GM23338 (cell line): ENCODE measurements at regions not wholly inside any gene's neighbourhood (a gene's known extent, or its start where the extent isn't known, plus 50 kb on each side); places are given as distances from the start of the nearest gene placed in this dataset.

Experiments
- ATAC-seq: fragments of 200-7000 bp; cut with Tn5 transposase; 3 replicates; pipeline ENCODE4 v1.9.1; 2020
- DNase-seq: peaks from one replicate; pipeline ENCODE4 v3.0.0-alpha.2; 2015; ENCODE audit warnings: low spot score
- H2AFZ ChIP-seq: fragments of 200-600 bp; sonication (generic); 2 replicates; pipeline ENCODE4 v1.8.0; 2016; ENCODE audit warnings: antibody characterized with exemption, mild to moderate bottlenecking, moderate library complexity
- H3F3A ChIP-seq: fragments of 200-600 bp; sonication (generic); replicated peaks from 2 replicates; pipeline ENCODE4 v1.8.0; 2017; ENCODE audit warnings: antibody characterized with exemption, mixed run types, low read depth
- H3K27ac ChIP-seq: fragments of 200-600 bp; sonication (generic); 2 replicates; pipeline ENCODE4 v1.6.1; 2016; ENCODE audit warnings: low read depth
- H3K27me3 ChIP-seq: fragments of 200-600 bp; sonication (generic); 2 replicates; pipeline ENCODE4 v1.8.0; 2016; ENCODE audit warnings: mild to moderate bottlenecking, mixed run types, moderate library complexity; ENCODE audit not compliant: insufficient read depth
- H3K36me3 ChIP-seq: fragments of 200-600 bp; sonication (generic); 2 replicates; pipeline ENCODE4 v1.8.0; 2016; ENCODE audit warnings: mild to moderate bottlenecking; ENCODE audit not compliant: insufficient read depth
- H3K4me1 ChIP-seq: fragments of 200-600 bp; sonication (generic); 2 replicates; pipeline ENCODE4 v1.8.0; 2016; ENCODE audit warnings: mild to moderate bottlenecking, moderate library complexity; ENCODE audit not compliant: insufficient read depth
- H3K4me2 ChIP-seq: fragments of 200-600 bp; sonication (generic); 2 replicates; pipeline ENCODE4 v1.7.1; 2017; ENCODE audit warnings: mixed run types
- H3K4me3 ChIP-seq: fragments of 200-600 bp; sonication (generic); 2 replicates; pipeline ENCODE4 v1.6.1; 2016; ENCODE audit warnings: mixed run types
- H3K79me2 ChIP-seq: fragments of 200-600 bp; sonication (generic); replicated peaks from 2 replicates; pipeline ENCODE4 v1.8.0; 2017; ENCODE audit warnings: mild to moderate bottlenecking; ENCODE audit not compliant: insufficient read depth
- H3K9me2 ChIP-seq: fragments of 200-600 bp; sonication (generic); 2 replicates; pipeline ENCODE4 v1.8.0; 2017; ENCODE audit not compliant: insufficient read depth
- H4K20me1 ChIP-seq: fragments of 200-600 bp; sonication (generic); replicated peaks from 2 replicates; pipeline ENCODE4 v1.8.0; 2017; ENCODE audit warnings: mild to moderate bottlenecking; ENCODE audit not compliant: insufficient read depth
- H3K27ac Mint-ChIP-seq: 2 replicates; pipeline ENCODE4 v1.8.0; 2020; ENCODE audit warnings: inconsistent platforms, mild to moderate bottlenecking, moderate library complexity, mixed read lengths
- H3K27me3 Mint-ChIP-seq: 3 replicates; pipeline ENCODE4 v1.8.0; 2022; ENCODE audit warnings: low read depth, mild to moderate bottlenecking, moderate library complexity, mixed read lengths, inconsistent platforms; ENCODE audit not compliant: insufficient read depth, poor library complexity
- H3K36me3 Mint-ChIP-seq: 3 replicates; pipeline ENCODE4 v1.8.0; 2021; ENCODE audit warnings: low read depth, mild to moderate bottlenecking, inconsistent platforms, moderate library complexity, mixed read lengths
- H3K4me1 Mint-ChIP-seq: 3 replicates; pipeline ENCODE4 v1.8.0; 2020; ENCODE audit warnings: mild to moderate bottlenecking, inconsistent platforms, mixed read lengths
- H3K4me3 Mint-ChIP-seq: 3 replicates; pipeline ENCODE4 v1.8.0; 2021; ENCODE audit warnings: moderate library complexity, mild to moderate bottlenecking, inconsistent platforms, mixed read lengths
- H3K9me3 Mint-ChIP-seq: 3 replicates; pipeline ENCODE4 v1.8.0; 2020; ENCODE audit warnings: moderate library complexity, mild to moderate bottlenecking, inconsistent platforms, mixed read lengths
- CREB1 ChIP-seq: fragments of 250-450 bp; sonication (Bioruptor Pico); IDR thresholded peaks from 2 replicates; pipeline ENCODE4 v1.5.0; 2020; ENCODE audit warnings: low read depth, mild to moderate bottlenecking, moderate library complexity
- CTCF ChIP-seq, 2 experiments: fragments of 200-600 bp in 1 of 2; sonication (generic) in 1 of 2; conservative IDR thresholded peaks; 2 replicates each; pipeline versions ENCODE4 v1.5.1 to v1.6.1; 2016 to 2017; ENCODE audit warnings: antibody characterized with exemption in 2 of 2, low read depth in 2 of 2, mild to moderate bottlenecking in 2 of 2, moderate library complexity in 1 of 2
- ETS1 ChIP-seq: IDR thresholded peaks from 2 replicates; pipeline ENCODE4 v1.6.1; 2016; ENCODE audit warnings: antibody characterized with exemption
- EZH2 ChIP-seq: fragments of 200-600 bp; sonication (generic); IDR thresholded peaks from one replicate; pipeline ENCODE4 v1.8.0; 2017; ENCODE audit warnings: antibody characterized with exemption, mild to moderate bottlenecking, low read depth; ENCODE audit not compliant: unreplicated experiment
- EZH2phosphoT487 ChIP-seq: fragments of 200-600 bp; sonication (generic); IDR thresholded peaks from one replicate; pipeline ENCODE4 v1.8.1; 2018; ENCODE audit warnings: antibody characterized with exemption; ENCODE audit not compliant: unreplicated experiment
- JUNB ChIP-seq: IDR thresholded peaks from one replicate; pipeline ENCODE4 v1.6.1; 2016; ENCODE audit warnings: antibody characterized with exemption; ENCODE audit not compliant: unreplicated experiment
- NANOG ChIP-seq: IDR thresholded peaks from 2 replicates; pipeline ENCODE4 v1.6.1; 2016; ENCODE audit warnings: antibody characterized with exemption, borderline replicate concordance
- POLR2AphosphoS5 ChIP-seq: IDR thresholded peaks from 2 replicates; pipeline ENCODE4 v1.6.1; 2016; ENCODE audit warnings: antibody characterized with exemption, low read depth
- REST ChIP-seq: IDR thresholded peaks from one replicate; pipeline ENCODE4 v1.6.1; 2018; ENCODE audit warnings: antibody characterized with exemption; ENCODE audit not compliant: unreplicated experiment
- STAT1 ChIP-seq: IDR thresholded peaks from one replicate; pipeline ENCODE4 v1.6.1; 2016; ENCODE audit warnings: antibody characterized with exemption; ENCODE audit not compliant: unreplicated experiment
- ZNF114 ChIP-seq: fragments of 250-450 bp; sonication (Bioruptor Pico); IDR thresholded peaks from 2 replicates; pipeline ENCODE4 v1.5.0; 2020; ENCODE audit warnings: mild to moderate bottlenecking, moderate library complexity
- ZNF331 ChIP-seq: fragments of 250-450 bp; sonication (Bioruptor Pico); IDR thresholded peaks from 2 replicates; pipeline ENCODE4 v1.5.0; 2020; ENCODE audit warnings: low read depth, mild to moderate bottlenecking, moderate library complexity
- ZNF462 ChIP-seq: fragments of 250-450 bp; sonication (Bioruptor Pico); IDR thresholded peaks from 2 replicates; pipeline ENCODE4 v1.5.0; 2020; ENCODE audit warnings: mild to moderate bottlenecking, moderate library complexity

GRCh38 chr2:47660168-47660567, 89.4 kb upstream of the KCNK12 start:
- DNase-seq (no peak), ATAC-seq (no peak)
- Histone ChIP-seq H3K4me3 (no peak overlapping the region), H3K4me1 (peaks cover 36% of the 10 kb centered on the region), H2AFZ (no peak overlapping the region), H3K4me2 (no peak overlapping the region), H3K27me3 (no peaks in the 10 kb centered on the region), H3K36me3 (no peaks in the 10 kb centered on the region), H3K79me2 (no peaks in the 10 kb centered on the region), H3K9me2 (no peaks in the 10 kb centered on the region), H3K27ac (no peak overlapping the region), H3F3A (no peaks in the 10 kb centered on the region), H4K20me1 (no peaks in the 10 kb centered on the region)
- H3K9me3 Mint-ChIP-seq = no peaks in the 10 kb centered on the region; the same call in 2 of the 3 replicates
- peaks cover 36% of the 10 kb centered on the region for H3K4me1 Mint-ChIP-seq
- H3K27me3 Mint-ChIP-seq = peaks cover 20% of the 10 kb centered on the region
- H3K36me3 Mint-ChIP-seq = no peaks in the 10 kb centered on the region; the same call in 2 of the 3 replicates
- TF ChIP-seq ZNF462 (CRISPR knock-in tag) = no peak
- no peak for TF ChIP-seq POLR2AphosphoS5
- TF ChIP-seq REST = no peak
- TF ChIP-seq ETS1 = no peak
- no peak for TF ChIP-seq STAT1
- no peak for TF ChIP-seq CREB1 (CRISPR knock-in tag)
- TF ChIP-seq JUNB = no peak
- no peak for TF ChIP-seq EZH2
- no peak for TF ChIP-seq NANOG
- no peak for TF ChIP-seq EZH2phosphoT487
- no peak for TF ChIP-seq CTCF (conservative IDR thresholded peaks at IDR 0.05; ENCODE audit: low read depth in 2 of 2)
- no peak for TF ChIP-seq ZNF114 (CRISPR knock-in tag)
- TF ChIP-seq ZNF331 (CRISPR knock-in tag) = no peak
- H3K4me3 Mint-ChIP-seq = no peak overlapping the region
- H3K27ac Mint-ChIP-seq = no peak overlapping the region
